Mammary epithelial cell (primary cell): ENCODE measurements at regions not wholly inside any gene's neighbourhood (a gene's known extent, or its start where the extent isn't known, plus 50 kb on each side); places are given as distances from the start of the nearest gene placed in this dataset.

Source experiments
- CTCF ChIP-seq, 2 donors: IDR thresholded peaks in 1 of 2; conservative IDR thresholded peaks in 1 of 2; 2 replicates each; pipeline ENCODE4 v1.5.1; 2011 to 2012; ENCODE audit warnings: inconsistent platforms in 2 of 2, low read length in 2 of 2, mild to moderate bottlenecking in 2 of 2, control low read depth in 1 of 2, low read depth in 1 of 2; ENCODE audit not compliant: insufficient read depth in 1 of 2; ENCODE audit errors: extremely low read depth in 1 of 2
- EZH2 ChIP-seq: IDR thresholded peaks from 2 replicates; pipeline ENCODE4 v1.6.1; 2012; ENCODE audit warnings: low read length, inconsistent platforms, borderline replicate concordance

DNA sequence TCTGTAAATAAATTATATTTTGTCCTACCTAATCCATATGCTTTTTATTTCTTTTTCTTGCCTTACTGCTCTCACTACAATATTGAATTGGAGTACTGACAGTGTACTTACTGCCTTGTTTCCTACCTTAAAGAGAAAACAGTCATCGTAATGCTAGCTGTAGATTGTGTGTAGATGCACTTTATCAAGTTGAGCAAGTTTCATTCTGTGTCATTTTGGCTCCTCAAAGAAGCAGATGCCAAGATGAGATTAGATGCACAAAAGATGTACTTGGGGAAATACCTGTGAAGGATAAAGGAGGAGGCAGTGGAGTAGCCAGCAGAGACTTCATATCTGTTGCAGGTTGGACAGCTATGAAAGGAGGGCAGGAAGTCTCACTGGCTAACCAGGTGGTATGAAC lies 145.5 kb downstream of the FTCDNL1 start:
- TF ChIP-seq EZH2 (no peak), CTCF (conservative IDR thresholded peaks at IDR 0.05 in 1 of 2, IDR thresholded peaks at IDR 0.05 in 1 of 2; ENCODE audit: extremely low read depth in 1 of 2, insufficient read depth in 1 of 2, low read depth in 1 of 2, low read length in 2 of 2) (no peak)
